Left ventricle myocardium inferior (tissue), 1 donor: ENCODE measurements at regions not wholly inside any gene's neighbourhood (a gene's known extent, or its start where the extent isn't known, plus 50 kb on each side); places are given as distances from the start of the nearest gene placed in this dataset.

Source experiments
- DNase-seq: peaks from one replicate; pipeline ENCODE4 v3.0.0-alpha.2; 2020
- H3K27ac ChIP-seq: fragments of 200-600 bp; replicated peaks from 2 replicates; pipeline ENCODE4 v1.8.0; 2021
- H3K27me3 ChIP-seq: fragments of 200-600 bp; 2 replicates; pipeline ENCODE4 v1.8.0; 2021; ENCODE audit warnings: low read depth
- H3K36me3 ChIP-seq: fragments of 200-600 bp; 2 replicates; pipeline ENCODE4 v1.8.0; 2021
- H3K4me1 ChIP-seq: fragments of 200-600 bp; 2 replicates; pipeline ENCODE4 v1.8.0; 2021
- H3K4me3 ChIP-seq: fragments of 200-600 bp; 2 replicates; pipeline ENCODE4 v1.8.0; 2021; ENCODE audit warnings: mild to moderate bottlenecking, moderate library complexity
- H3K9me3 ChIP-seq: fragments of 200-600 bp; replicated peaks from 2 replicates; pipeline ENCODE4 v1.8.0; 2021
- CTCF ChIP-seq: fragments of 200-600 bp; IDR thresholded peaks from 2 replicates; pipeline ENCODE4 v1.8.0; 2021; ENCODE audit warnings: antibody characterized with exemption, mild to moderate bottlenecking, borderline replicate concordance
- intact Hi-C: fragments of 100-400 bp; cut with micrococcal nuclease; formaldehyde crosslinking; loops from one replicate; pipeline ENCODE4 v1.11.0; 2022
- donor health status: DM: no; HTN: yes; CAD: no; lungs with severe emphysema.

- TF ChIP-seq CTCF, result no peak
- Histone ChIP-seq H3K27me3 (no peaks in the 10 kb centered on the region), H3K9me3 (peaks cover 11% of the 10 kb centered on the region), H3K4me1 (no peaks in the 10 kb centered on the region), H3K4me3 (no peak overlapping the region), H3K36me3 (no peaks in the 10 kb centered on the region), H3K27ac (no peak overlapping the region)
- DNase-seq, result no peak
- intact Hi-C loops, result no loop called here
Observed at GRCh38 chr4:134735901-134736300, 534.3 kb upstream of the PABPC4L start.

- TF ChIP-seq CTCF, result no peak
- Histone ChIP-seq H3K9me3 (no peaks in the 10 kb centered on the region), H3K4me1 (no peaks in the 10 kb centered on the region), H3K27me3 (no peaks in the 10 kb centered on the region), H3K36me3 (no peaks in the 10 kb centered on the region), H3K27ac (no peak overlapping the region), H3K4me3 (no peak overlapping the region)
- intact Hi-C loops, result no loop called here
- DNase-seq, result no peak
Observed at GRCh38 chr4:134727696-134728095, 526.1 kb upstream of the PABPC4L start.

GRCh38 chr4:134722306-134722705, 520.7 kb upstream of the PABPC4L start:
- H3K4me1 ChIP-seq, result no peaks in the 10 kb centered on the region
- no peaks in the 10 kb centered on the region for H3K36me3 ChIP-seq
- no peak for TF ChIP-seq CTCF
- H3K9me3 ChIP-seq, result no peaks in the 10 kb centered on the region
- no peak for DNase-seq
- no peaks in the 10 kb centered on the region for H3K27me3 ChIP-seq
- no peak overlapping the region for H3K4me3 ChIP-seq
- intact Hi-C loops, result no loop called here
- no peak overlapping the region for H3K27ac ChIP-seq

- DNase-seq, result no peak
- H3K36me3 ChIP-seq, result no peaks in the 10 kb centered on the region
- H3K4me1 ChIP-seq, result no peaks in the 10 kb centered on the region
- H3K9me3 ChIP-seq, result peaks cover 6% of the 10 kb centered on the region
- no peak overlapping the region for H3K4me3 ChIP-seq
- no peak overlapping the region for H3K27ac ChIP-seq
- TF ChIP-seq CTCF, result no peak
- H3K27me3 ChIP-seq, result no peaks in the 10 kb centered on the region
- intact Hi-C loops, result no loop called here
Observed at GRCh38 chr4:134720030-134720429, 518.4 kb upstream of the PABPC4L start.

GRCh38 chr4:134708616-134709015, 507.0 kb upstream of the PABPC4L start:
- intact Hi-C loops, result no loop called here
- TF ChIP-seq CTCF, result no peak
- Histone ChIP-seq H3K4me1 (no peaks in the 10 kb centered on the region), H3K9me3 (no peaks in the 10 kb centered on the region), H3K27ac (no peak overlapping the region), H3K36me3 (no peaks in the 10 kb centered on the region), H3K4me3 (no peak overlapping the region), H3K27me3 (no peaks in the 10 kb centered on the region)
- no peak for DNase-seq

GRCh38 chr4:134708026-134708425, 506.4 kb upstream of the PABPC4L start:
- intact Hi-C loops, result no loop called here
- no peak for TF ChIP-seq CTCF
- Histone ChIP-seq H3K27ac (no peak overlapping the region), H3K27me3 (no peaks in the 10 kb centered on the region), H3K4me1 (no peaks in the 10 kb centered on the region), H3K9me3 (no peaks in the 10 kb centered on the region), H3K36me3 (no peaks in the 10 kb centered on the region), H3K4me3 (no peak overlapping the region)
- no peak for DNase-seq
